Heart right ventricle (tissue), 16 donors: ENCODE measurements at regions not wholly inside any gene's neighbourhood (a gene's known extent, or its start where the extent isn't known, plus 50 kb on each side); places are given as distances from the start of the nearest gene placed in this dataset.
"Not testable (repeated sequence)": the region's sequence is repeated elsewhere in the genome, so short reads cannot be mapped to it uniquely, and the experiment has no call there.

Source experiments
- ATAC-seq, 8 donors: fragments of 200-7000 bp; cut with Tn5 transposase; one replicate each; pipeline ENCODE4 v1.9.1; 2020; ENCODE audit warnings: mild to moderate bottlenecking in 8 of 8, moderate library complexity in 8 of 8, moderate number of reproducible peaks in 1 of 8
- DNase-seq, 2 donors: peaks; one replicate each; pipeline ENCODE4 v3.0.0-alpha.2; 2020
- H3K27ac ChIP-seq, 10 donors: fragments of 200-600 bp; sonication (generic) in 2 of 10; one replicate each; pipeline versions ENCODE4 v1.5.0 to v1.8.0; 2020 to 2022; ENCODE audit warnings: mild to moderate bottlenecking in 3 of 10
- H3K27me3 ChIP-seq, 7 donors: fragments of 200-600 bp; one replicate each; pipeline ENCODE4 v1.8.0; 2021 to 2022; ENCODE audit warnings: mild to moderate bottlenecking in 2 of 7
- H3K36me3 ChIP-seq, 9 donors: fragments of 200-600 bp; sonication (generic) in 1 of 9; one replicate each; pipeline versions ENCODE4 v1.5.0 to v1.8.0; 2020 to 2022; ENCODE audit warnings: mild to moderate bottlenecking in 2 of 9
- H3K4me1 ChIP-seq, 9 donors: fragments of 200-600 bp; sonication (generic) in 1 of 9; one replicate each; pipeline versions ENCODE4 v1.5.0 to v1.8.0; 2020 to 2022; ENCODE audit warnings: mild to moderate bottlenecking in 4 of 9
- H3K4me3 ChIP-seq, 10 donors: fragments of 200-600 bp; sonication (generic) in 2 of 10; one replicate each; pipeline versions ENCODE4 v1.5.0 to v1.8.0; 2020 to 2022; ENCODE audit warnings: mild to moderate bottlenecking in 7 of 10, moderate library complexity in 2 of 10
- H3K9me3 ChIP-seq, 11 donors: fragments of 200-600 bp in 10 of 11; sonication (generic) in 2 of 11; one replicate each; pipeline versions ENCODE4 v1.5.0 to v1.8.0; 2013 to 2022; ENCODE audit warnings: mild to moderate bottlenecking in 2 of 11, control low read depth in 1 of 11, moderate library complexity in 1 of 11
- CTCF ChIP-seq, 9 donors: fragments of 200-600 bp; sonication (generic) in 2 of 9; IDR thresholded peaks; one replicate each; pipeline versions ENCODE4 v1.5.0 to v1.8.0; 2021 to 2022; ENCODE audit warnings: antibody characterized with exemption in 9 of 9, mild to moderate bottlenecking in 5 of 9, moderate library complexity in 1 of 9
- WGBS, 2 donors: extraction: QIAGEN DNeasy Blood & Tissue Kit; methylation state at CpG; one replicate each; pipeline ENCODE4 v1.1.7; 2013; ENCODE audit warnings: inconsistent platforms in 1 of 2; 5-methylcytosine and 5-hydroxymethylcytosine counted together
- intact Hi-C, 10 donors: fragments of 100-400 bp; cut with DNase I; formaldehyde crosslinking; loops; one replicate each; pipeline versions ENCODE4 v1.11.1 to v1.14.2; 2022
- donor health status: Arrhythmogenic right ventricular cardiomyopathy.
- donor health status: ischemic (EF 13 %, LVEDD 7.1; RV severe dilation, severe dysfunction).
- donor health status: healthy with polysubstance abuse.
- donor health status: DM: no; HTN: yes; CAD: no.
- donor health status: DM: no; HTN: no; CAD: no.
- donor health status: ischemic (EF 25% LVEDD 6.9; RV normal size, moderate dysfunction).
- donor health status: ischemic (EF 25% LVEDD 5.7; RV mildly dilated, moderate dysfunction).
- donor health status: healthy.
- donor health status: DM: yes; HTN: yes; CAD: no.
- donor health status: Ischemic cardiomyopathy.
- donor health status: ischemic (EF 35%, LVEDD 5.7; RV mildly dilated, moderate dysfunction).
- donor health status: nonischemic (EF 11% LVEDD 7.7; RV severe dilation, severe dysfunction).
- donor health status: DM: yes; HTN: yes; CAD: no.
- donor health status: PGD.
- donor health status: ischemic (EF 29% LVEDD 5.4; RV normal size, mild dysfunction).
- donor health status: nonischemic (EF 23%, LVEDD 6.1; RV moderate dilation, normal function).

- H3K4me1 ChIP-seq, result no peaks in the 10 kb centered on the region
- no peaks in the 10 kb centered on the region for H3K36me3 ChIP-seq
- ATAC-seq (no peak), DNase-seq (no peak)
- no peak overlapping the region for H3K4me3 ChIP-seq
- peaks cover 0 to 3% (median 0%) of the 10 kb centered on the region in 7 donors for H3K27me3 ChIP-seq
- no peak for TF ChIP-seq CTCF (IDR thresholded peaks at IDR 0.05)
- peaks cover 0 to 36% (median 9%) of the 10 kb centered on the region in 11 donors for H3K9me3 ChIP-seq
- no peak overlapping the region for H3K27ac ChIP-seq
- 80 to 81% methylated on average over 1 of the region's 1 CpG for whole genome bisulfite sequencing, 2 donors
- intact Hi-C loops, result loop anchor here in 1 of 10 donors (10.0 kb wide), 1 partner anchor 61 kb away; no protein-coding TSS in a partner anchor
Measured at GRCh38 chr20:24855848-24856247, 93.2 kb upstream of the CST7 start.

- peaks cover 0 to 36% (median 9%) of the 10 kb centered on the region in 11 donors for H3K9me3 ChIP-seq
- H3K27me3 ChIP-seq, H3K36me3 ChIP-seq, DNase-seq, ATAC-seq, H3K4me1 ChIP-seq, H3K27ac ChIP-seq, H3K4me3 ChIP-seq: not testable (repeated sequence)
- intact Hi-C loops, result loop anchor here in 1 of 10 donors (10.0 kb wide), 1 partner anchor 64 kb away; no protein-coding TSS in a partner anchor
- 88 to 91% methylated on average over 9 of the region's 9 CpGs for WGBS, 2 donors
Measured at GRCh38 chr20:24858500-24858899, 90.6 kb upstream of the CST7 start.

- ATAC-seq (no peak), DNase-seq (no peak)
- Histone ChIP-seq H3K4me3 (no peak overlapping the region), H3K27me3 (peaks cover 0 to 3% (median 0%) of the 10 kb centered on the region in 7 donors), H3K27ac (no peak overlapping the region), H3K9me3 (peaks cover 0 to 26% (median 5%) of the 10 kb centered on the region in 11 donors), H3K36me3 (no peaks in the 10 kb centered on the region), H3K4me1 (no peaks in the 10 kb centered on the region)
- WGBS, 2 donors, result 91 to 94% methylated on average over 8 of the region's 8 CpGs
- TF ChIP-seq CTCF (IDR thresholded peaks at IDR 0.05), result no peak
- intact Hi-C loops, result loop anchor here in 1 of 10 donors (10.0 kb wide), 1 partner anchor 65 kb away; no protein-coding TSS in a partner anchor
Measured at GRCh38 chr20:24859539-24859938, 89.5 kb upstream of the CST7 start.

- intact Hi-C loops, result no loop called here
- WGBS, 2 donors, result 73 to 78% methylated on average over 4 of the region's 4 CpGs
- H3K9me3 ChIP-seq, result peaks cover 0 to 20% (median 8%) of the 10 kb centered on the region in 11 donors
- H3K27me3 ChIP-seq, result peaks cover 0 to 6% (median 0%) of the 10 kb centered on the region in 7 donors
- no peak for ATAC-seq
- no peak for TF ChIP-seq CTCF (IDR thresholded peaks at IDR 0.05)
- no peaks in the 10 kb centered on the region for H3K36me3 ChIP-seq
- DNase-seq, result no peak
- H3K4me1 ChIP-seq, result no peaks in the 10 kb centered on the region
- no peak overlapping the region for H3K27ac ChIP-seq
- H3K4me3 ChIP-seq, result no peak overlapping the region
Measured at GRCh38 chr20:24862186-24862585, 86.9 kb upstream of the CST7 start.

GRCh38 chr20:24862606-24863005, 86.5 kb upstream of the CST7 start:
- no peak overlapping the region for H3K4me3 ChIP-seq
- intact Hi-C loops, result no loop called here
- no peaks in the 10 kb centered on the region for H3K4me1 ChIP-seq
- no peak for ATAC-seq
- H3K27me3 ChIP-seq, result peaks cover 0 to 6% (median 0%) of the 10 kb centered on the region in 7 donors
- no peaks in the 10 kb centered on the region for H3K36me3 ChIP-seq
- DNase-seq, result no peak
- H3K27ac ChIP-seq, result no peak overlapping the region
- no peak for TF ChIP-seq CTCF (IDR thresholded peaks at IDR 0.05)
- 42 to 48% methylated on average over 6 of the region's 6 CpGs for WGBS, 2 donors
- peaks cover 0 to 20% (median 8%) of the 10 kb centered on the region in 11 donors for H3K9me3 ChIP-seq
